Testis (tissue), 2 donors: ENCODE measurements at regions not wholly inside any gene's neighbourhood (a gene's known extent, or its start where the extent isn't known, plus 50 kb on each side); places are given as distances from the start of the nearest gene placed in this dataset.

Experiments
- POLR2A ChIP-seq: fragments of 450-650 bp; IDR thresholded peaks from one replicate; pipeline ENCODE4 v1.6.1; 2017; ENCODE audit warnings: antibody characterized with exemption, mild to moderate bottlenecking, moderate library complexity
- TF ChIP-seq, protein P1 (sequence below), 3 experiments: fragments of 450-650 bp in 2 of 3; fragments of 200-600 bp in 1 of 3; sonication (generic) in 1 of 3; IDR thresholded peaks; one replicate each; pipeline ENCODE4 v1.5.1; 2016 to 2019; ENCODE audit warnings: antibody characterized with exemption in 3 of 3, mild to moderate bottlenecking in 2 of 3, moderate library complexity in 1 of 3

DNA sequence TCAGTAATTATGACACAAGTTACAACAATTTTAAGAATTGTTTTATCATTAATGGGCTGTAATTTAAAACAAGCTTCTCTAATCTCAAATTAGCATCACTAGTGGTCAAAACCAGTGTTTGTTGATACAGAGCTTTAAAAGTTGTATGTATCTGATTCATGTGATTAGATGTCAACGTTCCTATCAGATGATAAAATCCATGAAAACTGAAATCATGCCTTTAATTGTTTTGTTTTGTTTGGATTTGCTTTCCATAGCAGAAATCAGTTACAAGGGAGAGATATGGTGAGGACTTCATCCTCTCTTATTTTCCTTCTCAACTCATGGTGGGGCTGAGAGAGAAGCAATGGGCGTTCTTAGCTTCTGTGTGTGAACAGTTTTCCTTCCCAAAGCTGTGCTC lies 469.6 kb downstream of the PID1 start:
- TF ChIP-seq, protein P1, sequence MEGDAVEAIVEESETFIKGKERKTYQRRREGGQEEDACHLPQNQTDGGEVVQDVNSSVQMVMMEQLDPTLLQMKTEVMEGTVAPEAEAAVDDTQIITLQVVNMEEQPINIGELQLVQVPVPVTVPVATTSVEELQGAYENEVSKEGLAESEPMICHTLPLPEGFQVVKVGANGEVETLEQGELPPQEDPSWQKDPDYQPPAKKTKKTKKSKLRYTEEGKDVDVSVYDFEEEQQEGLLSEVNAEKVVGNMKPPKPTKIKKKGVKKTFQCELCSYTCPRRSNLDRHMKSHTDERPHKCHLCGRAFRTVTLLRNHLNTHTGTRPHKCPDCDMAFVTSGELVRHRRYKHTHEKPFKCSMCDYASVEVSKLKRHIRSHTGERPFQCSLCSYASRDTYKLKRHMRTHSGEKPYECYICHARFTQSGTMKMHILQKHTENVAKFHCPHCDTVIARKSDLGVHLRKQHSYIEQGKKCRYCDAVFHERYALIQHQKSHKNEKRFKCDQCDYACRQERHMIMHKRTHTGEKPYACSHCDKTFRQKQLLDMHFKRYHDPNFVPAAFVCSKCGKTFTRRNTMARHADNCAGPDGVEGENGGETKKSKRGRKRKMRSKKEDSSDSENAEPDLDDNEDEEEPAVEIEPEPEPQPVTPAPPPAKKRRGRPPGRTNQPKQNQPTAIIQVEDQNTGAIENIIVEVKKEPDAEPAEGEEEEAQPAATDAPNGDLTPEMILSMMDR (IDR thresholded peaks at IDR 0.05), result no peak
- TF ChIP-seq POLR2A, result no peak
